Tibial nerve (tissue), 3 donors: ENCODE measurements at regions not wholly inside any gene's neighbourhood (a gene's known extent, or its start where the extent isn't known, plus 50 kb on each side); places are given as distances from the start of the nearest gene placed in this dataset.

Experiments
- CTCF ChIP-seq, 5 experiments: fragments of 200-600 bp in 3 of 5; fragments of 450-650 bp in 2 of 5; sonication (generic) in 3 of 5; IDR thresholded peaks; one replicate each; pipeline ENCODE4 v1.5.1; 2016 to 2019; ENCODE audit warnings: antibody characterized with exemption in 5 of 5, mild to moderate bottlenecking in 3 of 5, moderate library complexity in 2 of 5
- POLR2A ChIP-seq, 2 donors: fragments of 450-650 bp; IDR thresholded peaks; one replicate each; pipeline ENCODE4 v1.6.1; 2017; ENCODE audit warnings: antibody characterized with exemption in 2 of 2, mild to moderate bottlenecking in 2 of 2, moderate library complexity in 2 of 2

- no peak for TF ChIP-seq CTCF (IDR thresholded peaks at IDR 0.05)
- no peak for TF ChIP-seq POLR2A (IDR thresholded peaks at IDR 0.05)
Measured at GRCh38 chr16:87000001-87000400, 317.2 kb downstream of the C16orf95 start.
